WTC11 (cell line): ENCODE measurements at regions not wholly inside any gene's neighbourhood (a gene's known extent, or its start where the extent isn't known, plus 50 kb on each side); places are given as distances from the start of the nearest gene placed in this dataset.

ENCODE experiments used
- ATAC-seq: fragments of 200-7000 bp; cut with Tn5 transposase; 2 replicates; pipeline ENCODE4 v1.10.0; 2021; ENCODE audit warnings: mild to moderate bottlenecking, moderate library complexity
- CTCF ChIA-PET: fragments of 300-600 bp; sonication (Branson Sonifier 250); formaldehyde crosslinking; loops from one replicate; lab custom pipeline; 2021; ENCODE audit warnings: antibody characterized with exemption; lab: Charles Lee
- POLR2A ChIA-PET: fragments of 350-600 bp; sonication (Branson Sonifier 250); formaldehyde crosslinking; loops from one replicate; lab custom pipeline; 2021; ENCODE audit warnings: antibody characterized with exemption; lab: Charles Lee
- DNase-seq: peaks from one replicate; pipeline ENCODE4 v3.0.0; 2021; ENCODE audit warnings: low spot score
- H3K27ac Mint-ChIP-seq: 2 replicates; pipeline ENCODE4 v1.8.0; 2021; ENCODE audit warnings: mixed read lengths
- H3K27me3 Mint-ChIP-seq: 2 replicates; pipeline ENCODE4 v1.8.0; 2021; ENCODE audit warnings: low read depth, mild to moderate bottlenecking, moderate library complexity, mixed read lengths
- H3K36me3 Mint-ChIP-seq: 2 replicates; pipeline ENCODE4 v1.8.0; 2021; ENCODE audit warnings: mixed read lengths
- H3K4me1 Mint-ChIP-seq: 2 replicates; pipeline ENCODE4 v1.8.0; 2022; ENCODE audit warnings: mixed read lengths
- H3K4me3 Mint-ChIP-seq: 2 replicates; pipeline ENCODE4 v1.8.0; 2021; ENCODE audit warnings: mild to moderate bottlenecking, moderate library complexity, mixed read lengths
- H3K9me3 Mint-ChIP-seq: 2 replicates; pipeline ENCODE4 v1.8.0; 2021; ENCODE audit warnings: mixed read lengths
- ATF2 ChIP-seq: sonication (generic); formaldehyde crosslinking; IDR thresholded peaks from 2 replicates; pipeline ENCODE4 v1.8.1; 2022; ENCODE audit warnings: low read depth, missing genetic modification reagents, borderline replicate concordance
- CREB1 ChIP-seq: sonication (generic); formaldehyde crosslinking; IDR thresholded peaks from 2 replicates; pipeline ENCODE4 v1.8.0; 2023; ENCODE audit warnings: mild to moderate bottlenecking, missing genetic modification reagents
- FOXJ3 ChIP-seq: sonication (generic); formaldehyde crosslinking; IDR thresholded peaks from 2 replicates; pipeline ENCODE4 v1.9.0; 2021; ENCODE audit warnings: missing genetic modification reagents, mild to moderate bottlenecking, borderline replicate concordance
- JUN ChIP-seq: sonication (generic); formaldehyde crosslinking; IDR thresholded peaks from 2 replicates; pipeline ENCODE4 v1.8.0; 2023; ENCODE audit warnings: mild to moderate bottlenecking, missing genetic modification reagents
- MYBL2 ChIP-seq: sonication (generic); formaldehyde crosslinking; IDR thresholded peaks from 2 replicates; pipeline ENCODE4 v1.8.1; 2023; ENCODE audit warnings: mild to moderate bottlenecking, moderate library complexity, missing genetic modification reagents
- NFYB ChIP-seq: sonication (generic); formaldehyde crosslinking; conservative IDR thresholded peaks from 2 replicates; pipeline ENCODE4 v1.8.0; 2022; ENCODE audit warnings: low read depth, missing genetic modification reagents
- NR2C2 ChIP-seq: sonication (generic); formaldehyde crosslinking; IDR thresholded peaks from 2 replicates; pipeline ENCODE4 v1.8.0; 2022; ENCODE audit warnings: mild to moderate bottlenecking, missing genetic modification reagents
- NR3C1 ChIP-seq: sonication (generic); formaldehyde crosslinking; conservative IDR thresholded peaks from 2 replicates; pipeline ENCODE4 v1.8.1; 2023; ENCODE audit warnings: low read depth, mild to moderate bottlenecking, missing genetic modification reagents
- RORB ChIP-seq: fragments of 250-450 bp; sonication (Bioruptor Pico); IDR thresholded peaks from 2 replicates; pipeline ENCODE4 v1.9.0; 2021; ENCODE audit warnings: mild to moderate bottlenecking
- ZBTB21 ChIP-seq: sonication (generic); formaldehyde crosslinking; IDR thresholded peaks from 2 replicates; pipeline ENCODE4 v1.8.1; 2023; ENCODE audit warnings: mild to moderate bottlenecking, missing genetic modification reagents, borderline replicate concordance
- ZNF416 ChIP-seq: fragments of 250-450 bp; sonication (Bioruptor Pico); IDR thresholded peaks from 2 replicates; pipeline ENCODE4 v1.9.0; 2021; ENCODE audit warnings: mild to moderate bottlenecking, inconsistent platforms
- ZNF425 ChIP-seq: fragments of 250-450 bp; sonication (Bioruptor Pico); conservative IDR thresholded peaks from 2 replicates; pipeline ENCODE4 v1.9.0; 2021; ENCODE audit warnings: mild to moderate bottlenecking
- ZNF512 ChIP-seq: sonication (generic); formaldehyde crosslinking; IDR thresholded peaks from 2 replicates; pipeline ENCODE4 v1.8.1; 2022; ENCODE audit warnings: missing genetic modification reagents, borderline replicate concordance
- ZNF671 ChIP-seq: fragments of 250-450 bp; sonication (Bioruptor Pico); IDR thresholded peaks from 2 replicates; pipeline ENCODE4 v1.8.0; 2021; ENCODE audit warnings: mild to moderate bottlenecking
- TF ChIP-seq, protein P1 (sequence below): sonication (generic); formaldehyde crosslinking; IDR thresholded peaks from 2 replicates; pipeline ENCODE4 v1.8.1; 2023; ENCODE audit warnings: mild to moderate bottlenecking, missing genetic modification reagents, moderate library complexity
- TF ChIP-seq, protein P2 (sequence below): sonication (generic); formaldehyde crosslinking; IDR thresholded peaks from 2 replicates; pipeline ENCODE4 v1.8.0; 2022; ENCODE audit warnings: mild to moderate bottlenecking, missing genetic modification reagents
- TF ChIP-seq, protein P3 (sequence below): sonication (generic); formaldehyde crosslinking; IDR thresholded peaks from 2 replicates; pipeline ENCODE4 v1.8.0; 2022; ENCODE audit warnings: missing genetic modification reagents
- TF ChIP-seq, protein P4 (sequence below): sonication (generic); formaldehyde crosslinking; IDR thresholded peaks from 2 replicates; pipeline ENCODE4 v1.8.0; 2023; ENCODE audit warnings: missing genetic modification reagents
- TF ChIP-seq, protein P5 (sequence below): sonication (generic); formaldehyde crosslinking; IDR thresholded peaks from 2 replicates; pipeline ENCODE4 v1.8.1; 2023; ENCODE audit warnings: mild to moderate bottlenecking, missing genetic modification reagents

- TF ChIP-seq, protein P1, sequence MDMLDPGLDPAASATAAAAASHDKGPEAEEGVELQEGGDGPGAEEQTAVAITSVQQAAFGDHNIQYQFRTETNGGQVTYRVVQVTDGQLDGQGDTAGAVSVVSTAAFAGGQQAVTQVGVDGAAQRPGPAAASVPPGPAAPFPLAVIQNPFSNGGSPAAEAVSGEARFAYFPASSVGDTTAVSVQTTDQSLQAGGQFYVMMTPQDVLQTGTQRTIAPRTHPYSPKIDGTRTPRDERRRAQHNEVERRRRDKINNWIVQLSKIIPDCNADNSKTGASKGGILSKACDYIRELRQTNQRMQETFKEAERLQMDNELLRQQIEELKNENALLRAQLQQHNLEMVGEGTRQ (CRISPR knock-in tag) = no peak
- TF ChIP-seq RORB (CRISPR knock-in tag) = no peak
- no peak for TF ChIP-seq JUN (CRISPR knock-in tag)
- TF ChIP-seq ZNF512 (CRISPR knock-in tag) = no peak
- TF ChIP-seq, protein P2, sequence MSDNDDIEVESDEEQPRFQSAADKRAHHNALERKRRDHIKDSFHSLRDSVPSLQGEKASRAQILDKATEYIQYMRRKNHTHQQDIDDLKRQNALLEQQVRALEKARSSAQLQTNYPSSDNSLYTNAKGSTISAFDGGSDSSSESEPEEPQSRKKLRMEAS = no peak
- TF ChIP-seq, protein P3, sequence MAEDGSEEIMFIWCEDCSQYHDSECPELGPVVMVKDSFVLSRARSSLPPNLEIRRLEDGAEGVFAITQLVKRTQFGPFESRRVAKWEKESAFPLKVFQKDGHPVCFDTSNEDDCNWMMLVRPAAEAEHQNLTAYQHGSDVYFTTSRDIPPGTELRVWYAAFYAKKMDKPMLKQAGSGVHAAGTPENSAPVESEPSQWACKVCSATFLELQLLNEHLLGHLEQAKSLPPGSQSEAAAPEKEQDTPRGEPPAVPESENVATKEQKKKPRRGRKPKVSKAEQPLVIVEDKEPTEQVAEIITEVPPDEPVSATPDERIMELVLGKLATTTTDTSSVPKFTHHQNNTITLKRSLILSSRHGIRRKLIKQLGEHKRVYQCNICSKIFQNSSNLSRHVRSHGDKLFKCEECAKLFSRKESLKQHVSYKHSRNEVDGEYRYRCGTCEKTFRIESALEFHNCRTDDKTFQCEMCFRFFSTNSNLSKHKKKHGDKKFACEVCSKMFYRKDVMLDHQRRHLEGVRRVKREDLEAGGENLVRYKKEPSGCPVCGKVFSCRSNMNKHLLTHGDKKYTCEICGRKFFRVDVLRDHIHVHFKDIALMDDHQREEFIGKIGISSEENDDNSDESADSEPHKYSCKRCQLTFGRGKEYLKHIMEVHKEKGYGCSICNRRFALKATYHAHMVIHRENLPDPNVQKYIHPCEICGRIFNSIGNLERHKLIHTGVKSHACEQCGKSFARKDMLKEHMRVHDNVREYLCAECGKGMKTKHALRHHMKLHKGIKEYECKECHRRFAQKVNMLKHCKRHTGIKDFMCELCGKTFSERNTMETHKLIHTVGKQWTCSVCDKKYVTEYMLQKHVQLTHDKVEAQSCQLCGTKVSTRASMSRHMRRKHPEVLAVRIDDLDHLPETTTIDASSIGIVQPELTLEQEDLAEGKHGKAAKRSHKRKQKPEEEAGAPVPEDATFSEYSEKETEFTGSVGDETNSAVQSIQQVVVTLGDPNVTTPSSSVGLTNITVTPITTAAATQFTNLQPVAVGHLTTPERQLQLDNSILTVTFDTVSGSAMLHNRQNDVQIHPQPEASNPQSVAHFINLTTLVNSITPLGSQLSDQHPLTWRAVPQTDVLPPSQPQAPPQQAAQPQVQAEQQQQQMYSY (CRISPR knock-in tag) = no peak
Observed at GRCh38 chr20:40860487-40860902, 168.1 kb upstream of the TOP1 start (continued).

DNA sequence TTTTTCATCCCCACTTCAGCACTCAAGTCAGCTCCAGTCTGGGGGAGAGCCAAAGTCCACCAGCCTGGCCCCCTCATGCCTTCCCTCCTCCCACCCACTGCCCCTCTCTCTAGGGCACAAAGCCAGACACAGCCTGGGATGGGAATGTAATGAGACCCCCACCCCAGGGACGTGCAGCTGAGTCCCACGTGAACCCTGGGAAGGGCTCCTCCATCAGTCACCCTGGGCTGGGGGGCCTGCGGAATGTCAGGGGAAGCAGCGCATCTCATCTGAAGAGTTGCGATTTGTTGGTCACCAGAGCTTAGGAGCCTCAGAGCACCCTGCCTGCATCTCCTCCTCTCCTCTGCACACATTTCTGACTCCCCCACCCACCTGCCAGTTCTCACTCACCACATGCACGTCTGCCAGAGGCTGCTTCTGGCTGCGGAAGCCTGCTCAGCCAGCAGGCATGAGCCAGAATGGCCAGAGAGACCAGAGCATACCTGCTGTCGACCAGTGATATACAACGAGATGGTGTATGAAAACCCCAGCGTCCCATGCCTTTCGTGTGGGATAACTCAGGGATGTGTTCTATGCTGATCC, 167.1 kb upstream of the TOP1 start:
- Mint-ChIP-seq H3K4me1 (peaks cover 26% of the 10 kb centered on the region), H3K9me3 (no peaks in the 10 kb centered on the region), H3K36me3 (no peaks in the 10 kb centered on the region), H3K4me3 (no peak overlapping the region), H3K27me3 (peaks cover 10% of the 10 kb centered on the region), H3K27ac (no peak overlapping the region)
- ChIA-PET CTCF (interaction anchor here (1.3 kb wide), 1 partner anchor 65 kb away, joined by 3 read pairs; no protein-coding TSS in a partner anchor), POLR2A (no interaction called here)
- DNase-seq (no peak), ATAC-seq (no peak)
- no peak for TF ChIP-seq ZNF416 (CRISPR knock-in tag)

GRCh38 chr20:40863355-40863919, 165.2 kb upstream of the TOP1 start:
- H3K27me3 Mint-ChIP-seq = 0 out of 2 replicates have a peak, but pooled peaks cover 3% of the 10 kb centered on the region
- H3K4me1 Mint-ChIP-seq = peaks cover 17% of the 10 kb centered on the region
- no peaks in the 10 kb centered on the region for H3K9me3 Mint-ChIP-seq
- no peak for ATAC-seq
- H3K4me3 Mint-ChIP-seq = no peak overlapping the region
- H3K27ac Mint-ChIP-seq = no peak overlapping the region
- CTCF ChIA-PET = no interaction called here
- H3K36me3 Mint-ChIP-seq = no peaks in the 10 kb centered on the region
- POLR2A ChIA-PET = no interaction called here
- no peak for DNase-seq
- TF ChIP-seq, protein P4, sequence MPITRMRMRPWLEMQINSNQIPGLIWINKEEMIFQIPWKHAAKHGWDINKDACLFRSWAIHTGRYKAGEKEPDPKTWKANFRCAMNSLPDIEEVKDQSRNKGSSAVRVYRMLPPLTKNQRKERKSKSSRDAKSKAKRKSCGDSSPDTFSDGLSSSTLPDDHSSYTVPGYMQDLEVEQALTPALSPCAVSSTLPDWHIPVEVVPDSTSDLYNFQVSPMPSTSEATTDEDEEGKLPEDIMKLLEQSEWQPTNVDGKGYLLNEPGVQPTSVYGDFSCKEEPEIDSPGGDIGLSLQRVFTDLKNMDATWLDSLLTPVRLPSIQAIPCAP (CRISPR knock-in tag) = no peak
- TF ChIP-seq NR2C2 (CRISPR knock-in tag) (no peak), NFYB (CRISPR knock-in tag) (no peak), ATF2 (CRISPR knock-in tag) (no peak), MYBL2 (CRISPR knock-in tag) (no peak), ZNF671 (no peak), CREB1 (CRISPR knock-in tag) (no peak), NR3C1 (CRISPR knock-in tag) (no peak), ZNF416 (CRISPR knock-in tag) (no peak), ZBTB21 (CRISPR knock-in tag) (no peak), RORB (CRISPR knock-in tag) (no peak), ZNF425 (no peak), FOXJ3 (CRISPR knock-in tag) (no peak)
- TF ChIP-seq, protein P5, sequence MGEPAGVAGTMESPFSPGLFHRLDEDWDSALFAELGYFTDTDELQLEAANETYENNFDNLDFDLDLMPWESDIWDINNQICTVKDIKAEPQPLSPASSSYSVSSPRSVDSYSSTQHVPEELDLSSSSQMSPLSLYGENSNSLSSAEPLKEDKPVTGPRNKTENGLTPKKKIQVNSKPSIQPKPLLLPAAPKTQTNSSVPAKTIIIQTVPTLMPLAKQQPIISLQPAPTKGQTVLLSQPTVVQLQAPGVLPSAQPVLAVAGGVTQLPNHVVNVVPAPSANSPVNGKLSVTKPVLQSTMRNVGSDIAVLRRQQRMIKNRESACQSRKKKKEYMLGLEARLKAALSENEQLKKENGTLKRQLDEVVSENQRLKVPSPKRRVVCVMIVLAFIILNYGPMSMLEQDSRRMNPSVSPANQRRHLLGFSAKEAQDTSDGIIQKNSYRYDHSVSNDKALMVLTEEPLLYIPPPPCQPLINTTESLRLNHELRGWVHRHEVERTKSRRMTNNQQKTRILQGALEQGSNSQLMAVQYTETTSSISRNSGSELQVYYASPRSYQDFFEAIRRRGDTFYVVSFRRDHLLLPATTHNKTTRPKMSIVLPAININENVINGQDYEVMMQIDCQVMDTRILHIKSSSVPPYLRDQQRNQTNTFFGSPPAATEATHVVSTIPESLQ (CRISPR knock-in tag) = no peak
